ENCODE measurements at regions not wholly inside any gene's neighbourhood (a gene's known extent, or its start where the extent isn't known, plus 50 kb on each side); places are given as distances from the start of the nearest gene placed in this dataset.
A peak's percentile ranks its signal among the peaks of the same experiment; 100 is the strongest.

DNA sequence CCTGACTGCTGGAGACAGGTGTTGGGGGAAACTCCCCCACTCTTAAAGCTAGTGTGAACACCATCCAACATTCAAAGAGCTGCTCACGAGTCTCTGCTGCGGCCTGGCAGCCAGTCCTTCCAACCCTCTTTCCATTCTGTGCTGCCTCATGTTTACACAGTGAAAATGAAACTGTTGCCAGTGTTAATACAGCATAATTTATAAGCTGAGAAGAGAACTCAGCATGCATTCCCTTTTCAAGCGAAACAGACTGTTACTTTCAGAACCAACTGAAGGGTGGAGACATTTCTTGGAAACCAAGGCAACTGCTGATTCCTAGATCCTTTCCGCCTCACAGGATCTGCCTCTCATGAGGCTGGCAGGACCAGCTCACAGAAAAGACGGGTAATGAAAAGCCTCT lies 533.8 kb upstream of the ID4 start:
- no peaks in the 10 kb centered on the region for H3K36me3 ChIP-seq (ENCODE audit: insufficient read depth, low read length)
- peak; percentile 7 for TF ChIP-seq RAD21 (conservative IDR thresholded peaks at IDR 0.05)
- TF ChIP-seq POLR2AphosphoS5 (IDR thresholded peaks at IDR 0.05), result peak; percentile 31
- no peak for TF ChIP-seq EP300 (conservative IDR thresholded peaks at IDR 0.05; ENCODE audit: poor library complexity, severe bottlenecking)
- no peak for TF ChIP-seq EZH2 (IDR thresholded peaks at IDR 0.05; ENCODE audit: borderline replicate concordance, insufficient read depth, low read length, poor library complexity, severe bottlenecking)
- TF ChIP-seq, protein P1, sequence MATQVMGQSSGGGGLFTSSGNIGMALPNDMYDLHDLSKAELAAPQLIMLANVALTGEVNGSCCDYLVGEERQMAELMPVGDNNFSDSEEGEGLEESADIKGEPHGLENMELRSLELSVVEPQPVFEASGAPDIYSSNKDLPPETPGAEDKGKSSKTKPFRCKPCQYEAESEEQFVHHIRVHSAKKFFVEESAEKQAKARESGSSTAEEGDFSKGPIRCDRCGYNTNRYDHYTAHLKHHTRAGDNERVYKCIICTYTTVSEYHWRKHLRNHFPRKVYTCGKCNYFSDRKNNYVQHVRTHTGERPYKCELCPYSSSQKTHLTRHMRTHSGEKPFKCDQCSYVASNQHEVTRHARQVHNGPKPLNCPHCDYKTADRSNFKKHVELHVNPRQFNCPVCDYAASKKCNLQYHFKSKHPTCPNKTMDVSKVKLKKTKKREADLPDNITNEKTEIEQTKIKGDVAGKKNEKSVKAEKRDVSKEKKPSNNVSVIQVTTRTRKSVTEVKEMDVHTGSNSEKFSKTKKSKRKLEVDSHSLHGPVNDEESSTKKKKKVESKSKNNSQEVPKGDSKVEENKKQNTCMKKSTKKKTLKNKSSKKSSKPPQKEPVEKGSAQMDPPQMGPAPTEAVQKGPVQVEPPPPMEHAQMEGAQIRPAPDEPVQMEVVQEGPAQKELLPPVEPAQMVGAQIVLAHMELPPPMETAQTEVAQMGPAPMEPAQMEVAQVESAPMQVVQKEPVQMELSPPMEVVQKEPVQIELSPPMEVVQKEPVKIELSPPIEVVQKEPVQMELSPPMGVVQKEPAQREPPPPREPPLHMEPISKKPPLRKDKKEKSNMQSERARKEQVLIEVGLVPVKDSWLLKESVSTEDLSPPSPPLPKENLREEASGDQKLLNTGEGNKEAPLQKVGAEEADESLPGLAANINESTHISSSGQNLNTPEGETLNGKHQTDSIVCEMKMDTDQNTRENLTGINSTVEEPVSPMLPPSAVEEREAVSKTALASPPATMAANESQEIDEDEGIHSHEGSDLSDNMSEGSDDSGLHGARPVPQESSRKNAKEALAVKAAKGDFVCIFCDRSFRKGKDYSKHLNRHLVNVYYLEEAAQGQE (IDR thresholded peaks at IDR 0.05; ENCODE audit: borderline replicate concordance), result no peak
- no peak for TF ChIP-seq TAF1 (IDR thresholded peaks at IDR 0.05; ENCODE audit: low read depth)
- TF ChIP-seq, protein P2, sequence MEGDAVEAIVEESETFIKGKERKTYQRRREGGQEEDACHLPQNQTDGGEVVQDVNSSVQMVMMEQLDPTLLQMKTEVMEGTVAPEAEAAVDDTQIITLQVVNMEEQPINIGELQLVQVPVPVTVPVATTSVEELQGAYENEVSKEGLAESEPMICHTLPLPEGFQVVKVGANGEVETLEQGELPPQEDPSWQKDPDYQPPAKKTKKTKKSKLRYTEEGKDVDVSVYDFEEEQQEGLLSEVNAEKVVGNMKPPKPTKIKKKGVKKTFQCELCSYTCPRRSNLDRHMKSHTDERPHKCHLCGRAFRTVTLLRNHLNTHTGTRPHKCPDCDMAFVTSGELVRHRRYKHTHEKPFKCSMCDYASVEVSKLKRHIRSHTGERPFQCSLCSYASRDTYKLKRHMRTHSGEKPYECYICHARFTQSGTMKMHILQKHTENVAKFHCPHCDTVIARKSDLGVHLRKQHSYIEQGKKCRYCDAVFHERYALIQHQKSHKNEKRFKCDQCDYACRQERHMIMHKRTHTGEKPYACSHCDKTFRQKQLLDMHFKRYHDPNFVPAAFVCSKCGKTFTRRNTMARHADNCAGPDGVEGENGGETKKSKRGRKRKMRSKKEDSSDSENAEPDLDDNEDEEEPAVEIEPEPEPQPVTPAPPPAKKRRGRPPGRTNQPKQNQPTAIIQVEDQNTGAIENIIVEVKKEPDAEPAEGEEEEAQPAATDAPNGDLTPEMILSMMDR (IDR thresholded peaks at IDR 0.05; ENCODE audit: poor library complexity, severe bottlenecking), result no peak
- no peaks in the 10 kb centered on the region for H3K9me2 ChIP-seq (ENCODE audit: insufficient read depth, low read length)
- no peak overlapping the region for H3K9ac ChIP-seq (ENCODE audit: low read length)
- H3K79me2 ChIP-seq (replicated peaks; ENCODE audit: insufficient read depth, low read length), result no peaks in the 10 kb centered on the region
- peak overlapping the region; percentile 17 for H3K4me3 ChIP-seq (ENCODE audit: low read length)
- H2AFZ ChIP-seq (ENCODE audit: low read depth, low read length), result no peak overlapping the region
- H3K9me3 ChIP-seq (ENCODE audit: low read length), result no peaks in the 10 kb centered on the region
- peaks cover 8% of the 10 kb centered on the region for H3F3A ChIP-seq (ENCODE audit: insufficient read depth, low read length, poor library complexity, severe bottlenecking)
- no peaks in the 10 kb centered on the region for H4K20me1 ChIP-seq (ENCODE audit: insufficient read depth)
- H3K27me3 ChIP-seq (ENCODE audit: insufficient read depth, low read depth, low read length), result no peaks in the 10 kb centered on the region
- no peak overlapping the region for H3K4me2 ChIP-seq (ENCODE audit: low read length)
- peak overlapping the region; percentile 60 for H3K27ac ChIP-seq (ENCODE audit: low read length)

DNA sequence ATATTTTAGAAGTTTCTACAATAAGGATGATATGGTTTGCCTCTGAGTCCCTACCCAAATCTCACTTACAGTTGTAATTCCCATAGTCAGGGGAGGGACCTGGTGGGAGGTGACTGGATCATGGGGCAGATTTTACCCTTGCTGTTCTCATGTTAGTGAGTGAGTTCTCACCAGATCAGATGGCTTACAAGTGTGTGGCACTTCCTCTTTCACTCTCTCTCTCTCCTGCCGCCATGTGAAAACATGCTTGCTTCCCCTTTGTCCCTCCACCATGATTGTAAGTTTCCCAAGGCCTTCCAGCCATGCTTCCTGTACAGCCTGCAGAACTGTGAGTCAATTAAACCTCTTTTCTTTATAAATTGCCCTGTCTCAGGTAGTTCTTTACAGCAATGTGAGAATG lies 527.5 kb upstream of the ID4 start:
- Histone ChIP-seq H3K27ac (ENCODE audit: low read length) (no peak overlapping the region), H3K27me3 (ENCODE audit: insufficient read depth, low read depth, low read length) (no peaks in the 10 kb centered on the region), H3K9me2 (ENCODE audit: insufficient read depth, low read length) (no peaks in the 10 kb centered on the region), H3K4me3 (ENCODE audit: low read length) (no peak overlapping the region), H3F3A (ENCODE audit: insufficient read depth, low read length, poor library complexity, severe bottlenecking) (no peaks in the 10 kb centered on the region), H3K36me3 (ENCODE audit: insufficient read depth, low read length) (no peaks in the 10 kb centered on the region), H3K4me2 (ENCODE audit: low read length) (no peak overlapping the region), H3K79me2 (replicated peaks; ENCODE audit: insufficient read depth, low read length) (no peaks in the 10 kb centered on the region), H3K9ac (ENCODE audit: low read length) (no peak overlapping the region), H3K9me3 (ENCODE audit: low read length) (no peaks in the 10 kb centered on the region), H4K20me1 (ENCODE audit: insufficient read depth) (no peaks in the 10 kb centered on the region), H2AFZ (ENCODE audit: low read depth, low read length) (no peak overlapping the region)
- TF ChIP-seq POLR2AphosphoS5 (IDR thresholded peaks at IDR 0.05) (no peak), SMC3 (conservative IDR thresholded peaks at IDR 0.05; ENCODE audit: poor library complexity) (no peak), TAF1 (IDR thresholded peaks at IDR 0.05; ENCODE audit: low read depth) (no peak), EZH2 (IDR thresholded peaks at IDR 0.05; ENCODE audit: borderline replicate concordance, insufficient read depth, low read length, poor library complexity, severe bottlenecking) (no peak), EP300 (conservative IDR thresholded peaks at IDR 0.05; ENCODE audit: poor library complexity, severe bottlenecking) (no peak), RAD21 (conservative IDR thresholded peaks at IDR 0.05) (no peak), MXI1 (conservative IDR thresholded peaks at IDR 0.05; ENCODE audit: poor library complexity, severe bottlenecking) (no peak)
- TF ChIP-seq, protein P2 (IDR thresholded peaks at IDR 0.05; ENCODE audit: poor library complexity, severe bottlenecking), result no peak
- TF ChIP-seq, protein P1 (IDR thresholded peaks at IDR 0.05; ENCODE audit: borderline replicate concordance), result no peak
